HepG2 (cell line): ENCODE measurements at regions not wholly inside any gene's neighbourhood (a gene's known extent, or its start where the extent isn't known, plus 50 kb on each side); places are given as distances from the start of the nearest gene placed in this dataset.

Experiments used
- ATAC-seq: fragments of 200-7000 bp; cut with Tn5 transposase; 3 replicates; pipeline ENCODE4 v1.9.1; 2020; ENCODE audit warnings: mild to moderate bottlenecking, moderate library complexity
- BruUV-seq: library from RNA; stranded (reverse); fragments of 400-500 nt; replicated peaks from 2 replicates; lab custom pipeline; 2021; lab: Mats Ljungman, UMichigan
- CTCF ChIA-PET: fragments of 300-600 bp; formaldehyde crosslinking; extraction: SDS; loops from one replicate; lab custom pipeline; 2021; ENCODE audit warnings: low total read pairs, inconsistent platforms, low intra/inter-chr PET ratio; lab: Yijun Ruan, JAX
- POLR2A ChIA-PET: fragments of 350-600 bp; sonication (Branson Sonifier 250); formaldehyde crosslinking; loops from one replicate; lab custom pipeline; 2020; ENCODE audit warnings: antibody characterized with exemption, inconsistent platforms; lab: Yijun Ruan, JAX
- DNase-seq: peaks from one replicate; pipeline ENCODE4 v3.0.0-alpha.2; 2015; ENCODE audit warnings: low spot score
- FAIRE-seq: peaks from 3 replicates; lab custom pipeline; 2011; peaks lifted over from hg19 to GRCh38; lab: Jason Lieb, UNC
- H2AFZ ChIP-seq: one replicate; pipeline ENCODE4 v1.6.1; 2011; ENCODE audit warnings: low read length, inconsistent platforms
- H3K27ac ChIP-seq: fragments of 300-600 bp; 3 replicates; pipeline ENCODE4 v1.8.0; 2011; ENCODE audit warnings: mixed run types, mild to moderate bottlenecking, mixed read lengths, low read length, inconsistent platforms; ENCODE audit not compliant: insufficient read depth; ENCODE audit errors: extremely low read length
- H3K27me3 ChIP-seq, 2 experiments: fragments of 200-600 bp in 1 of 2; 2 replicates in 1 of 2; 3 replicates in 1 of 2; pipeline versions ENCODE4 v1.6.0 to v1.8.0; 2011; ENCODE audit warnings: low read length in 2 of 2, mild to moderate bottlenecking in 2 of 2, moderate library complexity in 2 of 2, inconsistent platforms in 1 of 2; ENCODE audit not compliant: insufficient read depth in 2 of 2, control insufficient read depth in 1 of 2
- H3K36me3 ChIP-seq, 2 experiments: fragments of 200-600 bp in 1 of 2; replicated peaks in 1 of 2; 2 replicates in 1 of 2; 3 replicates in 1 of 2; pipeline versions ENCODE4 v1.5.1 to v1.8.0; 2011; ENCODE audit warnings: low read length in 2 of 2, inconsistent platforms in 1 of 2; ENCODE audit not compliant: insufficient read depth in 2 of 2, control insufficient read depth in 1 of 2
- H3K4me1 ChIP-seq: 2 replicates; pipeline ENCODE4 v1.5.1; 2012; ENCODE audit warnings: low read length, inconsistent platforms; ENCODE audit not compliant: insufficient read depth
- H3K4me2 ChIP-seq: 2 replicates; pipeline ENCODE4 v1.6.0; 2011; ENCODE audit warnings: low read depth, low read length, inconsistent platforms
- H3K4me3 ChIP-seq, 3 experiments: fragments of 200-600 bp in 1 of 3; sonication (generic), shearing (Covaris generic) in 1 of 3; replicated peaks in 1 of 3; 2 replicates each; pipeline ENCODE4 v1.5.1; 2011 to 2016; ENCODE audit warnings: low read length in 3 of 3, inconsistent platforms in 2 of 3, low read depth in 2 of 3, mild to moderate bottlenecking in 2 of 3, control low read depth in 1 of 3, mixed read lengths in 1 of 3; ENCODE audit not compliant: insufficient read depth in 1 of 3
- H3K79me2 ChIP-seq: one replicate; pipeline ENCODE4 v1.6.1; 2011; ENCODE audit warnings: low read length, inconsistent platforms; ENCODE audit not compliant: insufficient read depth
- H3K9ac ChIP-seq: 2 replicates; pipeline ENCODE4 v1.6.0; 2011; ENCODE audit warnings: mild to moderate bottlenecking, low read depth, low read length, inconsistent platforms; ENCODE audit not compliant: insufficient read depth
- H3K9me3 ChIP-seq: 2 replicates; pipeline ENCODE4 v1.5.1; 2012; ENCODE audit warnings: mild to moderate bottlenecking, low read length
- H4K20me1 ChIP-seq: 2 replicates; pipeline ENCODE4 v1.6.0; 2011; ENCODE audit warnings: inconsistent platforms, mild to moderate bottlenecking, low read length, moderate library complexity; ENCODE audit not compliant: insufficient read depth
- ATF7 ChIP-seq, 2 experiments: fragments of 450-650 bp in 1 of 2; sonication (generic) in 1 of 2; formaldehyde crosslinking in 1 of 2; IDR thresholded peaks; 2 replicates each; pipeline versions ENCODE4 v1.4.0 to v1.6.1; 2016 to 2020; ENCODE audit warnings: antibody characterized with exemption in 1 of 2, mild to moderate bottlenecking in 1 of 2, missing genetic modification reagents in 1 of 2
- EHMT2 ChIP-seq: fragments of 200-600 bp; sonication (generic); IDR thresholded peaks from 2 replicates; pipeline ENCODE4 v1.7.0; 2017; ENCODE audit warnings: antibody characterized with exemption, low read depth, low read length, borderline replicate concordance
- ELF1 ChIP-seq: sonication (generic); formaldehyde crosslinking; IDR thresholded peaks from 2 replicates; pipeline ENCODE4 v1.4.0; 2020; ENCODE audit warnings: missing genetic modification reagents
- GZF1 ChIP-seq: sonication (generic); formaldehyde crosslinking; IDR thresholded peaks from 2 replicates; pipeline ENCODE4 v1.5.1; 2020; ENCODE audit warnings: mild to moderate bottlenecking, missing genetic modification reagents
- KDM5B ChIP-seq: sonication (generic); formaldehyde crosslinking; IDR thresholded peaks from 2 replicates; pipeline ENCODE4 v1.4.0; 2020; ENCODE audit warnings: missing genetic modification reagents, mild to moderate bottlenecking, borderline replicate concordance
- NR2F6 ChIP-seq, 2 experiments: IDR thresholded peaks; 2 replicates each; pipeline ENCODE4 v1.6.1; 2016; ENCODE audit warnings: antibody characterized with exemption in 1 of 2, mild to moderate bottlenecking in 1 of 2
- PRDM10 ChIP-seq: sonication (generic); formaldehyde crosslinking; IDR thresholded peaks from 2 replicates; pipeline ENCODE4 v1.4.0; 2020; ENCODE audit warnings: low read depth, missing genetic modification reagents
- RARA ChIP-seq: IDR thresholded peaks from 2 replicates; pipeline ENCODE4 v1.6.1; 2016; ENCODE audit warnings: missing genetic modification reagents, missing compliant biosample characterization
- RFXAP ChIP-seq: sonication (generic); formaldehyde crosslinking; IDR thresholded peaks from 2 replicates; pipeline ENCODE4 v1.4.0; 2020; ENCODE audit warnings: missing genetic modification reagents, borderline replicate concordance
- TFAP4 ChIP-seq: sonication (generic); IDR thresholded peaks from 2 replicates; pipeline ENCODE4 v1.6.1; 2016; ENCODE audit warnings: low read depth, borderline replicate concordance
- ZNF180 ChIP-seq: sonication (generic); formaldehyde crosslinking; IDR thresholded peaks from 2 replicates; pipeline ENCODE4 v1.4.0; 2020; ENCODE audit warnings: low read depth, missing genetic modification reagents, borderline replicate concordance
- ZNF558 ChIP-seq: sonication (generic); formaldehyde crosslinking; IDR thresholded peaks from 2 replicates; pipeline ENCODE4 v1.9.0; 2022; ENCODE audit warnings: mild to moderate bottlenecking, missing genetic modification reagents, borderline replicate concordance
- ZNF574 ChIP-seq: sonication (generic); formaldehyde crosslinking; IDR thresholded peaks from 2 replicates; pipeline ENCODE4 v1.4.0; 2020; ENCODE audit warnings: missing genetic modification reagents
- ZNF776 ChIP-seq: sonication (generic); formaldehyde crosslinking; IDR thresholded peaks from 2 replicates; pipeline ENCODE4 v1.4.0; 2020; ENCODE audit warnings: mild to moderate bottlenecking, missing genetic modification reagents
- ZNF788 ChIP-seq: sonication (generic); formaldehyde crosslinking; IDR thresholded peaks from 2 replicates; pipeline ENCODE4 v1.5.0; 2020; ENCODE audit warnings: mild to moderate bottlenecking, missing genetic modification reagents, borderline replicate concordance
- WGBS: methylation state at CpG from one replicate; pipeline ENCODE4 v1.1.6; 2017; ENCODE audit warnings: low lambda C conversion rate; 5-methylcytosine and 5-hydroxymethylcytosine counted together
- in situ Hi-C: cut with HindIII; loops from 2 replicates; pipeline ENCODE4 v1.10.0; 2017; ENCODE audit warnings: low pct_unique_long_range_greater_than_20kb; ENCODE audit not compliant: extremely low pct_ligation_motif_present
- intact Hi-C: fragments of 100-400 bp; cut with micrococcal nuclease; formaldehyde crosslinking; loops from one replicate; pipeline ENCODE4 v1.10.0; 2022; ENCODE audit not compliant: unreplicated experiment

- TF ChIP-seq ZNF180 (CRISPR knock-in tag) (no peak), ELF1 (CRISPR knock-in tag) (no peak), KDM5B (CRISPR knock-in tag) (no peak), ZNF776 (CRISPR knock-in tag) (no peak), NR2F6 (IDR thresholded peaks at IDR 0.05) (no peak), NR2F6 (CRISPR knock-in tag; IDR thresholded peaks at IDR 0.05) (no peak), RARA (CRISPR knock-in tag) (no peak), TFAP4 (no peak), ZNF558 (CRISPR knock-in tag) (no peak), RFXAP (CRISPR knock-in tag) (no peak), ATF7 (IDR thresholded peaks at IDR 0.05) (no peak), ATF7 (CRISPR knock-in tag; IDR thresholded peaks at IDR 0.05) (no peak), ZNF788 (CRISPR knock-in tag) (no peak), EHMT2 (no peak), GZF1 (CRISPR knock-in tag) (no peak), PRDM10 (CRISPR knock-in tag) (no peak), ZNF574 (CRISPR knock-in tag) (no peak)
- in situ Hi-C loops = no loop called here
- H3K27ac ChIP-seq = no peak overlapping the region
- ChIA-PET CTCF (no interaction called here), POLR2A (no interaction called here)
- no peaks in the 10 kb centered on the region for H4K20me1 ChIP-seq
- H3K4me2 ChIP-seq = no peak overlapping the region
- no peaks in the 10 kb centered on the region for H3K4me1 ChIP-seq
- BruUV-seq = no TSS peak
- intact Hi-C loops = no loop called here
- no peak for ATAC-seq
- H3K36me3 ChIP-seq = no peaks in the 10 kb centered on the region
- no peaks in the 10 kb centered on the region for H3K27me3 ChIP-seq
- no peak overlapping the region for H3K9ac ChIP-seq
- WGBS = 37% methylated on average over 5 of the region's 5 CpGs
- H3K79me2 ChIP-seq = no peaks in the 10 kb centered on the region
- FAIRE-seq = no peak
- no peak overlapping the region for H3K4me3 ChIP-seq
- no peaks in the 10 kb centered on the region for H3K9me3 ChIP-seq
- no peak for DNase-seq
- no peak overlapping the region for H2AFZ ChIP-seq
These were observed 115.1 kb upstream of the SFRP2 start for GRCh38 chr4:153904011-153904410.
